Neutrophil (primary cell): ENCODE measurements at regions not wholly inside any gene's neighbourhood (a gene's known extent, or its start where the extent isn't known, plus 50 kb on each side); places are given as distances from the start of the nearest gene placed in this dataset.

Experiments used
- H3K27ac ChIP-seq: fragments of 200-600 bp; sonication (generic); 2 replicates; pipeline ENCODE4 v1.5.1; 2016; ENCODE audit warnings: mild to moderate bottlenecking, moderate library complexity
- H3K27me3 ChIP-seq: fragments of 200-600 bp; sonication (generic); 2 replicates; pipeline ENCODE4 v1.6.0; 2016; ENCODE audit warnings: mild to moderate bottlenecking
- H3K36me3 ChIP-seq: fragments of 200-600 bp; sonication (generic); 2 replicates; pipeline ENCODE4 v1.5.1; 2017
- H3K4me1 ChIP-seq, 2 experiments: fragments of 200-600 bp in 1 of 2; sonication (generic) in 1 of 2; 1 replicate in 1 of 2; 2 replicates in 1 of 2; pipeline versions ENCODE4 v1.5.1 to v1.6.1; 2013 to 2016; ENCODE audit warnings: low read depth in 1 of 2, low read length in 1 of 2, mild to moderate bottlenecking in 1 of 2, moderate library complexity in 1 of 2; ENCODE audit not compliant: control insufficient read depth in 1 of 2, insufficient read depth in 1 of 2
- H3K4me3 ChIP-seq, 2 experiments: fragments of 200-600 bp in 1 of 2; sonication (generic) in 1 of 2; 1 replicate in 1 of 2; 2 replicates in 1 of 2; pipeline ENCODE4 v1.5.1; 2013 to 2016; ENCODE audit warnings: low read depth in 1 of 2, low read length in 1 of 2, mild to moderate bottlenecking in 1 of 2, moderate library complexity in 1 of 2
- H3K9me3 ChIP-seq: fragments of 200-600 bp; sonication (generic); 2 replicates; pipeline ENCODE4 v1.5.1; 2016
- TF ChIP-seq, protein P1 (sequence below): fragments of 200-600 bp; sonication (generic); IDR thresholded peaks from 2 replicates; pipeline ENCODE4 v1.5.1; 2016; ENCODE audit warnings: antibody characterized with exemption

- Histone ChIP-seq H3K9me3 (no peaks in the 10 kb centered on the region), H3K4me1 (no peaks in the 10 kb centered on the region), H3K27ac (no peak overlapping the region), H3K36me3 (no peaks in the 10 kb centered on the region), H3K4me3 (no peak overlapping the region), H3K27me3 (no peaks in the 10 kb centered on the region)
- TF ChIP-seq, protein P1, sequence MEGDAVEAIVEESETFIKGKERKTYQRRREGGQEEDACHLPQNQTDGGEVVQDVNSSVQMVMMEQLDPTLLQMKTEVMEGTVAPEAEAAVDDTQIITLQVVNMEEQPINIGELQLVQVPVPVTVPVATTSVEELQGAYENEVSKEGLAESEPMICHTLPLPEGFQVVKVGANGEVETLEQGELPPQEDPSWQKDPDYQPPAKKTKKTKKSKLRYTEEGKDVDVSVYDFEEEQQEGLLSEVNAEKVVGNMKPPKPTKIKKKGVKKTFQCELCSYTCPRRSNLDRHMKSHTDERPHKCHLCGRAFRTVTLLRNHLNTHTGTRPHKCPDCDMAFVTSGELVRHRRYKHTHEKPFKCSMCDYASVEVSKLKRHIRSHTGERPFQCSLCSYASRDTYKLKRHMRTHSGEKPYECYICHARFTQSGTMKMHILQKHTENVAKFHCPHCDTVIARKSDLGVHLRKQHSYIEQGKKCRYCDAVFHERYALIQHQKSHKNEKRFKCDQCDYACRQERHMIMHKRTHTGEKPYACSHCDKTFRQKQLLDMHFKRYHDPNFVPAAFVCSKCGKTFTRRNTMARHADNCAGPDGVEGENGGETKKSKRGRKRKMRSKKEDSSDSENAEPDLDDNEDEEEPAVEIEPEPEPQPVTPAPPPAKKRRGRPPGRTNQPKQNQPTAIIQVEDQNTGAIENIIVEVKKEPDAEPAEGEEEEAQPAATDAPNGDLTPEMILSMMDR = no peak
These were observed 82.2 kb upstream of the HABP2 start for GRCh38 chr10:113470372-113471240.

- Histone ChIP-seq H3K4me3 (no peak overlapping the region), H3K9me3 (no peaks in the 10 kb centered on the region), H3K27ac (no peak overlapping the region), H3K27me3 (no peaks in the 10 kb centered on the region), H3K36me3 (no peaks in the 10 kb centered on the region), H3K4me1 (no peaks in the 10 kb centered on the region)
- TF ChIP-seq, protein P1 = no peak
These were observed 81.4 kb upstream of the HABP2 start for GRCh38 chr10:113471241-113471996.

- Histone ChIP-seq H3K4me1 (no peaks in the 10 kb centered on the region), H3K27ac (no peak overlapping the region), H3K9me3 (no peaks in the 10 kb centered on the region), H3K36me3 (no peaks in the 10 kb centered on the region), H3K4me3 (no peak overlapping the region), H3K27me3 (no peaks in the 10 kb centered on the region)
- TF ChIP-seq, protein P1 = no peak
These were observed 79.8 kb upstream of the HABP2 start for GRCh38 chr10:113473011-113473410.

- H3K9me3 ChIP-seq = no peaks in the 10 kb centered on the region
- no peaks in the 10 kb centered on the region for H3K4me1 ChIP-seq
- H3K4me3 ChIP-seq = no peak overlapping the region
- no peaks in the 10 kb centered on the region for H3K27me3 ChIP-seq
- TF ChIP-seq, protein P1 = no peak
- no peaks in the 10 kb centered on the region for H3K36me3 ChIP-seq
- no peak overlapping the region for H3K27ac ChIP-seq
These were observed 79.0 kb upstream of the HABP2 start for GRCh38 chr10:113473851-113474250.

DNA sequence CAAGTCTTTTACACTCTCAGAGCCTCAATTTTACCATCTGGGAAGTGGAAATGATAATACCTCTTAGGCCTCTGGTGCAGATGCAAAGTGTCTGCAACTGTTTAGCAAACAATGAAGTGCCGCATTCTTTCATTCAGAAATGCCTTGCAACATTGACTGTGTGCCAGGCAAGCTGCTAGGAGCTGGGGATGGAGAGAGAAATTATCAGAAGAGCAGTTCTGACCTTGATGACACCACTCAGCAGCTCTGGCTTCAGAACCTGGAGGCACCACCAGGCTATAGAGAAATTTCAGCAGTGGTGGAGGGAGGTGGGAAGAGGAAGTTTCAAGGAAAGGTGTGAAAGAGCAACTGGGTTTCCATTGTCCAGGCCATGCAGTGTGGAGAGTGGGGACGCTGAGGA, 78.1 kb upstream of the HABP2 start:
- Histone ChIP-seq H3K4me3 (no peak overlapping the region), H3K27ac (no peak overlapping the region), H3K4me1 (no peaks in the 10 kb centered on the region), H3K36me3 (no peaks in the 10 kb centered on the region), H3K9me3 (no peaks in the 10 kb centered on the region), H3K27me3 (no peaks in the 10 kb centered on the region)
- TF ChIP-seq, protein P1 = no peak
